ENCODE measurements at regions not wholly inside any gene's neighbourhood (a gene's known extent, or its start where the extent isn't known, plus 50 kb on each side); places are given as distances from the start of the nearest gene placed in this dataset.
"Not testable (repeated sequence)": the region's sequence is repeated elsewhere in the genome, so short reads cannot be mapped to it uniquely, and the experiment has no call there.

- WGBS, result 73% methylated on average over 3 of the region's 3 CpGs
- intact Hi-C loops (cut with DNase I), result no loop called here
- Histone ChIP-seq H3K9me3 (no peaks in the 10 kb centered on the region), H3K4me3 (no peak overlapping the region), H3K4me1 (replicated peaks) (no peaks in the 10 kb centered on the region), H3K27me3 (replicated peaks; ENCODE audit: insufficient read depth) (no peaks in the 10 kb centered on the region), H3K27ac (no peak overlapping the region), H3K36me3 (no peaks in the 10 kb centered on the region)
- TF ChIP-seq POLR2A (IDR thresholded peaks at IDR 0.05), result no peak
- no peak for TF ChIP-seq POLR2AphosphoS5 (IDR thresholded peaks at IDR 0.05)
- no peak for TF ChIP-seq CTCF (IDR thresholded peaks at IDR 0.05)
- no peak for DNase-seq (ENCODE audit: low spot score)
Observed at GRCh38 chr4:114040319-114041116, 61.1 kb upstream of the ARSJ start.

- H3K27ac ChIP-seq, result no peak overlapping the region
- H3K4me3 ChIP-seq, result no peak overlapping the region
- H3K4me1 ChIP-seq (replicated peaks), result no peaks in the 10 kb centered on the region
- intact Hi-C loops (cut with DNase I), result no loop called here
- no peaks in the 10 kb centered on the region for H3K36me3 ChIP-seq
- 41% methylated on average over 2 of the region's 2 CpGs for WGBS
- no peak for TF ChIP-seq CTCF (IDR thresholded peaks at IDR 0.05)
- no peak for TF ChIP-seq POLR2A (IDR thresholded peaks at IDR 0.05)
- TF ChIP-seq POLR2AphosphoS5 (IDR thresholded peaks at IDR 0.05), result no peak
- no peak for DNase-seq (ENCODE audit: low spot score)
- no peaks in the 10 kb centered on the region for H3K27me3 ChIP-seq (replicated peaks; ENCODE audit: insufficient read depth)
- no peaks in the 10 kb centered on the region for H3K9me3 ChIP-seq
Observed at GRCh38 chr4:114041117-114041475, 61.6 kb upstream of the ARSJ start.

DNA sequence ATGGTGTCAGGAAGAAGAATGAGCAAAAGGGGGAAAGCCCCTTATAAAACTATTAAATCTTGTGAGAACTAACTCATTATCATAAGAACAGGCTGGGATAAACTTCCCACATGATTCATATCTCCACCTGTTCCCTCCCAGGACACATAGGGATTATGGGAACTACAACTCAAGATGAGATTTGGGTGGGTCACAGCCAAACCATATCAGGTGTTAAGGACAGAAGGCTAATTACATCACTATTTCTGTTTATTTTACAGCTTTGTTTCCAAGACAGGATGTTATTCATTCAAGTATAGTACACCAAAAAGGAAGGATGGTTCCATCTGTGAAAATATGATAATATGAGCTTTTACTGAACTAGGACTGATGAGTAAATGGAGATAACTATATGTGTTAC is 63.7 kb upstream of the ARSJ start:
- intact Hi-C loops (cut with DNase I), result no loop called here
- Histone ChIP-seq H3K36me3 (no peaks in the 10 kb centered on the region), H3K4me3 (no peak overlapping the region), H3K4me1 (replicated peaks) (no peaks in the 10 kb centered on the region), H3K27me3 (replicated peaks; ENCODE audit: insufficient read depth) (no peaks in the 10 kb centered on the region), H3K27ac (no peak overlapping the region), H3K9me3 (no peaks in the 10 kb centered on the region)
- TF ChIP-seq POLR2AphosphoS5 (IDR thresholded peaks at IDR 0.05), result no peak
- TF ChIP-seq CTCF (IDR thresholded peaks at IDR 0.05), result no peak
- TF ChIP-seq POLR2A (IDR thresholded peaks at IDR 0.05), result no peak
- no peak for DNase-seq (ENCODE audit: low spot score)

- H3K27ac ChIP-seq; H3K36me3 ChIP-seq; DNase-seq (ENCODE audit: low spot score); intact Hi-C loops (cut with DNase I); H3K9me3 ChIP-seq; H3K27me3 ChIP-seq (replicated peaks; ENCODE audit: insufficient read depth); H3K4me1 ChIP-seq (replicated peaks); H3K4me3 ChIP-seq: not testable (repeated sequence)
- WGBS, result 96% methylated on average over 14 of the region's 14 CpGs
Observed at GRCh38 chr4:114044351-114044750, 64.9 kb upstream of the ARSJ start.

- WGBS, result 96% methylated on average over 3 of the region's 3 CpGs
- Histone ChIP-seq H3K27me3 (replicated peaks; ENCODE audit: insufficient read depth) (no peaks in the 10 kb centered on the region), H3K27ac (no peak overlapping the region), H3K4me3 (no peak overlapping the region), H3K4me1 (replicated peaks) (no peaks in the 10 kb centered on the region), H3K9me3 (no peaks in the 10 kb centered on the region), H3K36me3 (no peaks in the 10 kb centered on the region)
- intact Hi-C loops (cut with DNase I), result no loop called here
- DNase-seq (ENCODE audit: low spot score), result no peak
- TF ChIP-seq CTCF (IDR thresholded peaks at IDR 0.05) (no peak), POLR2A (IDR thresholded peaks at IDR 0.05) (no peak)
Observed at GRCh38 chr4:114046331-114046730, 66.9 kb upstream of the ARSJ start.

GRCh38 chr4:114048154-114048553 is 68.7 kb upstream of the ARSJ start:
- 91% methylated on average over 3 of the region's 3 CpGs for WGBS
- intact Hi-C loops (cut with DNase I); H3K4me1 ChIP-seq (replicated peaks); H3K27me3 ChIP-seq (replicated peaks; ENCODE audit: insufficient read depth); DNase-seq (ENCODE audit: low spot score); H3K9me3 ChIP-seq; H3K27ac ChIP-seq; H3K36me3 ChIP-seq; H3K4me3 ChIP-seq: not testable (repeated sequence)
